HG02885 (cell line): ENCODE measurements at regions not wholly inside any gene's neighbourhood (a gene's known extent, or its start where the extent isn't known, plus 50 kb on each side); places are given as distances from the start of the nearest gene placed in this dataset.
"Not testable (repeated sequence)": the region's sequence is repeated elsewhere in the genome, so short reads cannot be mapped to it uniquely, and the experiment has no call there.

Source experiments
- ATAC-seq: cut with Tn5 transposase; IDR thresholded peaks from one replicate; pipeline ENCODE4 v1.9.1; 2021; ENCODE audit warnings: mild to moderate bottlenecking; ENCODE audit not compliant: unreplicated experiment, poor library complexity

GRCh38 chr4:126530996-126531585 is 1101.7 kb upstream of the INTU start:
- no peak for ATAC-seq

- ATAC-seq, result no peak
These were observed 1100.2 kb upstream of the INTU start for GRCh38 chr4:126532527-126532926.

GRCh38 chr4:126533146-126533805 is 1099.5 kb upstream of the INTU start:
- ATAC-seq, result no peak

GRCh38 chr4:126539771-126540170 is 1093.0 kb upstream of the INTU start:
- no peak for ATAC-seq

GRCh38 chr4:126541820-126542219 is 1090.9 kb upstream of the INTU start:
- no peak for ATAC-seq

GRCh38 chr4:126544276-126544675 is 1088.5 kb upstream of the INTU start:
- no peak for ATAC-seq

- not testable (repeated sequence) for ATAC-seq
These were observed 1086.6 kb upstream of the INTU start for GRCh38 chr4:126546197-126546596.

- ATAC-seq, result no peak
These were observed 1085.4 kb upstream of the INTU start for GRCh38 chr4:126547352-126547751.

- ATAC-seq, result no peak
These were observed 1083.9 kb upstream of the INTU start for GRCh38 chr4:126548890-126549289.

- no peak for ATAC-seq
These were observed 1080.4 kb upstream of the INTU start for GRCh38 chr4:126552321-126552720.

- no peak for ATAC-seq
These were observed 1079.5 kb upstream of the INTU start for GRCh38 chr4:126553248-126553647.

GRCh38 chr4:126558596-126558995 is 1074.2 kb upstream of the INTU start:
- no peak for ATAC-seq

GRCh38 chr4:126559961-126560360 is 1072.8 kb upstream of the INTU start:
- ATAC-seq, result no peak

- ATAC-seq, result no peak
These were observed 1072.0 kb upstream of the INTU start for GRCh38 chr4:126560794-126561193.

- no peak for ATAC-seq
These were observed 1069.4 kb upstream of the INTU start for GRCh38 chr4:126563389-126563788.

GRCh38 chr4:126564283-126564854 is 1068.4 kb upstream of the INTU start:
- no peak for ATAC-seq

- ATAC-seq, result no peak
These were observed 1063.8 kb upstream of the INTU start for GRCh38 chr4:126568652-126569570.

- ATAC-seq, result no peak
These were observed 1060.5 kb upstream of the INTU start for GRCh38 chr4:126572264-126572663.

GRCh38 chr4:126582737-126583136 is 1050.0 kb upstream of the INTU start:
- ATAC-seq, result no peak

GRCh38 chr4:126583509-126583908 is 1049.2 kb upstream of the INTU start:
- ATAC-seq, result no peak

- ATAC-seq, result no peak
These were observed 1041.2 kb upstream of the INTU start for GRCh38 chr4:126591583-126591982.
